HEK293 (cell line): ENCODE measurements at regions not wholly inside any gene's neighbourhood (a gene's known extent, or its start where the extent isn't known, plus 50 kb on each side); places are given as distances from the start of the nearest gene placed in this dataset.

ENCODE experiments used
- CTCF ChIA-PET: fragments of 350-600 bp; formaldehyde crosslinking; extraction: SDS; loops from one replicate; lab custom pipeline; 2021; ENCODE audit warnings: antibody characterized with exemption; lab: Yijun Ruan, JAX
- POLR2A ChIA-PET: fragments of 300-600 bp; formaldehyde crosslinking; extraction: SDS; loops from one replicate; lab custom pipeline; 2020; ENCODE audit warnings: antibody characterized with exemption, inconsistent platforms; lab: Yijun Ruan, JAX
- H3K27ac ChIP-seq: fragments of 200-500 bp; sonication (Bioruptor generic); 2 replicates; pipeline ENCODE4 v1.5.1; 2014; ENCODE audit warnings: low read depth, low read length, control low read depth, inconsistent platforms; ENCODE audit errors: extremely low read depth
- H3K36me3 ChIP-seq, 2 experiments: fragments of 200-500 bp in 1 of 2; sonication (Bioruptor generic) in 1 of 2; 1 replicate in 1 of 2; 2 replicates in 1 of 2; pipeline ENCODE4 v1.5.1; 2014 to 2017; ENCODE audit warnings: inconsistent platforms in 2 of 2, low read length in 2 of 2; ENCODE audit not compliant: control insufficient read depth in 2 of 2, insufficient read depth in 1 of 2
- H3K4me1 ChIP-seq: fragments of 200-500 bp; sonication (Bioruptor generic); 2 replicates; pipeline ENCODE4 v1.5.1; 2014; ENCODE audit warnings: mild to moderate bottlenecking, low read length, inconsistent platforms; ENCODE audit not compliant: control insufficient read depth, insufficient read depth
- H3K4me3 ChIP-seq: 2 replicates; pipeline ENCODE4 v1.5.1; 2011; ENCODE audit warnings: low read depth, mild to moderate bottlenecking, control low read depth, low read length, moderate library complexity
- H3K9me3 ChIP-seq: fragments of 200-500 bp; sonication (Bioruptor generic); 2 replicates; pipeline ENCODE4 v1.5.1; 2014; ENCODE audit warnings: low read depth, low read length, inconsistent platforms; ENCODE audit not compliant: control insufficient read depth, insufficient read depth
- CTCF ChIP-seq: fragments of 450-650 bp; formaldehyde crosslinking; IDR thresholded peaks from 2 replicates; pipeline ENCODE4 v1.5.1; 2016; ENCODE audit warnings: missing biosample characterization, missing genetic modification characterization
- IKZF3 ChIP-seq: fragments of 450-650 bp; IDR thresholded peaks from 2 replicates; pipeline ENCODE4 v1.5.0; 2018; ENCODE audit warnings: missing biosample characterization, mild to moderate bottlenecking, missing genetic modification characterization, moderate library complexity
- ZBTB20 ChIP-seq: fragments of 450-650 bp; formaldehyde crosslinking; IDR thresholded peaks from 2 replicates; pipeline ENCODE4 v1.5.1; 2016; ENCODE audit warnings: missing biosample characterization, missing genetic modification characterization
- ZNF184 ChIP-seq: fragments of 450-650 bp; IDR thresholded peaks from 2 replicates; pipeline ENCODE4 v1.5.1; 2018; ENCODE audit warnings: missing biosample characterization, mild to moderate bottlenecking, missing genetic modification characterization
- ZNF292 ChIP-seq: fragments of 450-650 bp; formaldehyde crosslinking; IDR thresholded peaks from 2 replicates; pipeline ENCODE4 v1.5.1; 2016; ENCODE audit warnings: low read depth, missing biosample characterization, missing genetic modification characterization, borderline replicate concordance
- ZNF513 ChIP-seq: fragments of 450-650 bp; IDR thresholded peaks from 2 replicates; pipeline ENCODE4 v1.5.1; 2018; ENCODE audit warnings: missing biosample characterization, missing genetic modification characterization
- ZNF521 ChIP-seq: fragments of 450-650 bp; formaldehyde crosslinking; IDR thresholded peaks from 2 replicates; pipeline ENCODE4 v1.5.1; 2017; ENCODE audit warnings: missing biosample characterization, mild to moderate bottlenecking, missing genetic modification characterization
- ZNF654 ChIP-seq: fragments of 450-650 bp; formaldehyde crosslinking; IDR thresholded peaks from 2 replicates; pipeline ENCODE4 v1.5.1; 2016; ENCODE audit warnings: low read depth, missing biosample characterization, missing genetic modification characterization
- ZNF768 ChIP-seq: fragments of 450-650 bp; formaldehyde crosslinking; IDR thresholded peaks from 2 replicates; pipeline ENCODE4 v1.5.1; 2018; ENCODE audit warnings: missing biosample characterization, mild to moderate bottlenecking, missing genetic modification characterization
- ZNF843 ChIP-seq: fragments of 450-650 bp; formaldehyde crosslinking; IDR thresholded peaks from 2 replicates; pipeline ENCODE4 v1.5.1; 2016; ENCODE audit warnings: missing biosample characterization, missing genetic modification characterization
- ZSCAN23 ChIP-seq: fragments of 450-650 bp; formaldehyde crosslinking; IDR thresholded peaks from 2 replicates; pipeline ENCODE4 v1.5.1; 2016; ENCODE audit warnings: missing biosample characterization, missing genetic modification characterization
- TF ChIP-seq, protein P1 (sequence below): fragments of 450-650 bp; formaldehyde crosslinking; optimal IDR thresholded peaks from 2 replicates; pipeline ENCODE3; 2016; ENCODE audit warnings: missing biosample characterization, mild to moderate bottlenecking, missing genetic modification characterization
- TF ChIP-seq, protein P2 (sequence below): fragments of 450-650 bp; formaldehyde crosslinking; IDR thresholded peaks from 2 replicates; pipeline ENCODE4 v1.5.1; 2016; ENCODE audit warnings: missing biosample characterization, missing genetic modification characterization

GRCh38 chr2:48219555-48220436 lies 94.7 kb upstream of the FOXN2 start:
- ChIA-PET CTCF (no interaction called here), POLR2A (no interaction called here)
- Histone ChIP-seq H3K36me3 (no peaks in the 10 kb centered on the region), H3K27ac (no peak overlapping the region), H3K4me1 (no peaks in the 10 kb centered on the region), H3K4me3 (no peak overlapping the region), H3K9me3 (no peaks in the 10 kb centered on the region)
- no peak for TF ChIP-seq ZNF184 (tag by site-specific recombination)

GRCh38 chr2:48220501-48220900 lies 94.0 kb upstream of the FOXN2 start:
- Histone ChIP-seq H3K4me1 (no peaks in the 10 kb centered on the region), H3K27ac (no peak overlapping the region), H3K9me3 (no peaks in the 10 kb centered on the region), H3K4me3 (no peak overlapping the region), H3K36me3 (no peaks in the 10 kb centered on the region)
- ChIA-PET POLR2A (no interaction called here), CTCF (no interaction called here)
- TF ChIP-seq, protein P1, sequence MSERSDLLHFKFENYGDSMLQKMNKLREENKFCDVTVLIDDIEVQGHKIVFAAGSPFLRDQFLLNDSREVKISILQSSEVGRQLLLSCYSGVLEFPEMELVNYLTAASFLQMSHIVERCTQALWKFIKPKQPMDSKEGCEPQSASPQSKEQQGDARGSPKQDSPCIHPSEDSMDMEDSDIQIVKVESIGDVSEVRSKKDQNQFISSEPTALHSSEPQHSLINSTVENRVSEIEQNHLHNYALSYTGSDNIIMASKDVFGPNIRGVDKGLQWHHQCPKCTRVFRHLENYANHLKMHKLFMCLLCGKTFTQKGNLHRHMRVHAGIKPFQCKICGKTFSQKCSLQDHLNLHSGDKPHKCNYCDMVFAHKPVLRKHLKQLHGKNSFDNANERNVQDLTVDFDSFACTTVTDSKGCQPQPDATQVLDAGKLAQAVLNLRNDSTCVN (tag by site-specific recombination), result no peak
- TF ChIP-seq ZNF521 (tag by site-specific recombination), result no peak
- TF ChIP-seq, protein P2, sequence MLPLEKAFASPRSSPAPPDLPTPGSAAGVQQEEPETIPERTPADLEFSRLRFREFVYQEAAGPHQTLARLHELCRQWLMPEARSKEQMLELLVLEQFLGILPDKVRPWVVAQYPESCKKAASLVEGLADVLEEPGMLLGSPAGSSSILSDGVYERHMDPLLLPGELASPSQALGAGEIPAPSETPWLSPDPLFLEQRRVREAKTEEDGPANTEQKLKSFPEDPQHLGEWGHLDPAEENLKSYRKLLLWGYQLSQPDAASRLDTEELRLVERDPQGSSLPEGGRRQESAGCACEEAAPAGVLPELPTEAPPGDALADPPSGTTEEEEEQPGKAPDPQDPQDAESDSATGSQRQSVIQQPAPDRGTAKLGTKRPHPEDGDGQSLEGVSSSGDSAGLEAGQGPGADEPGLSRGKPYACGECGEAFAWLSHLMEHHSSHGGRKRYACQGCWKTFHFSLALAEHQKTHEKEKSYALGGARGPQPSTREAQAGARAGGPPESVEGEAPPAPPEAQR, result no peak
- TF ChIP-seq ZNF513 (tag by site-specific recombination), result no peak
- TF ChIP-seq ZNF292 (tag by site-specific recombination), result no peak
- no peak for TF ChIP-seq IKZF3 (tag by site-specific recombination)
- TF ChIP-seq CTCF (tag by site-specific recombination), result no peak
- TF ChIP-seq ZNF768 (tag by site-specific recombination), result no peak
- TF ChIP-seq ZSCAN23 (tag by site-specific recombination), result no peak
- TF ChIP-seq ZBTB20, result no peak
- TF ChIP-seq ZNF654 (tag by site-specific recombination), result no peak

- H3K36me3 ChIP-seq, result no peaks in the 10 kb centered on the region
- H3K4me1 ChIP-seq, result no peaks in the 10 kb centered on the region
- H3K9me3 ChIP-seq, result no peaks in the 10 kb centered on the region
- no peak overlapping the region for H3K27ac ChIP-seq
- CTCF ChIA-PET, result no interaction called here
- H3K4me3 ChIP-seq, result no peak overlapping the region
- TF ChIP-seq ZNF843, result no peak
- POLR2A ChIA-PET, result no interaction called here
Measured at GRCh38 chr2:48221846-48222516, 92.5 kb upstream of the FOXN2 start.
